ENCODE measurements at regions not wholly inside any gene's neighbourhood (a gene's known extent, or its start where the extent isn't known, plus 50 kb on each side); places are given as distances from the start of the nearest gene placed in this dataset.

- no peak for DNase-seq (ENCODE audit: low spot score)
- in situ Hi-C loops (cut with HindIII; ENCODE audit: extremely low pct_ligation_motif_present, low pct_unique_long_range_greater_than_20kb), result no loop called here
- Histone ChIP-seq H2AFZ (ENCODE audit: low read length) (no peak overlapping the region), H3K9me3 (ENCODE audit: low read length) (peaks cover 89% of the 10 kb centered on the region), H3K4me2 (ENCODE audit: low read depth, low read length) (no peak overlapping the region), H4K20me1 (ENCODE audit: insufficient read depth, low read length) (no peaks in the 10 kb centered on the region), H3K27me3 (ENCODE audit: control insufficient read depth in 1 of 2, insufficient read depth in 2 of 2, low read length in 2 of 2) (no peaks in the 10 kb centered on the region), H3K36me3 (replicated peaks in 1 of 2; ENCODE audit: control insufficient read depth in 1 of 2, insufficient read depth in 2 of 2, low read length in 2 of 2) (no peaks in the 10 kb centered on the region), H3K79me2 (ENCODE audit: insufficient read depth, low read length) (no peaks in the 10 kb centered on the region), H3K9ac (ENCODE audit: insufficient read depth, low read depth, low read length) (no peak overlapping the region), H3K4me3 (replicated peaks in 1 of 3; ENCODE audit: insufficient read depth in 1 of 3, low read depth in 2 of 3, low read length in 3 of 3) (no peak overlapping the region), H3K4me1 (ENCODE audit: insufficient read depth, low read length) (no peaks in the 10 kb centered on the region), H3K27ac (ENCODE audit: extremely low read length, insufficient read depth, low read length) (no peak overlapping the region)
- CTCF ChIA-PET (ENCODE audit: low intra/inter-chr PET ratio, low total read pairs), result no interaction called here
- TF ChIP-seq ZNF83 (CRISPR knock-in tag; IDR thresholded peaks at IDR 0.05; ENCODE audit: borderline replicate concordance) (no peak), RFX5 (IDR thresholded peaks at IDR 0.05; ENCODE audit: low read depth, low read length) (no peak), KLF12 (CRISPR knock-in tag; IDR thresholded peaks at IDR 0.05; ENCODE audit: borderline replicate concordance) (no peak), ZNF138 (CRISPR knock-in tag; IDR thresholded peaks at IDR 0.05; ENCODE audit: low read depth) (no peak), TOPORS (CRISPR knock-in tag; IDR thresholded peaks at IDR 0.05) (no peak), ZNF597 (CRISPR knock-in tag; IDR thresholded peaks at IDR 0.05) (no peak), ZMYM4 (CRISPR knock-in tag; IDR thresholded peaks at IDR 0.05) (no peak), ZBTB8A (CRISPR knock-in tag; IDR thresholded peaks at IDR 0.05; ENCODE audit: borderline replicate concordance, low read depth) (no peak), IRF9 (CRISPR knock-in tag; IDR thresholded peaks at IDR 0.05; ENCODE audit: borderline replicate concordance) (no peak)
- no peak for FAIRE-seq
- WGBS (ENCODE audit: low lambda C conversion rate), result 0% methylated on average over 1 of the region's 1 CpG
- intact Hi-C loops (cut with micrococcal nuclease; ENCODE audit: unreplicated experiment), result no loop called here
- BruUV-seq (replicated peaks), result no TSS peak
- POLR2A ChIA-PET, result no interaction called here
- ATAC-seq, result no peak
Observed at GRCh38 chr15:95701410-95701809, 629.1 kb upstream of the NR2F2 start.
